ENCODE measurements at regions not wholly inside any gene's neighbourhood (a gene's known extent, or its start where the extent isn't known, plus 50 kb on each side); places are given as distances from the start of the nearest gene placed in this dataset.

GRCh38 chr4:123517971-123518370, 121.4 kb downstream of the SPRY1 start:
- TF ChIP-seq CTCF (IDR thresholded peaks at IDR 0.05 in 8 of 11, conservative IDR thresholded peaks at IDR 0.05 in 3 of 11) (no peak), POLR2A (IDR thresholded peaks at IDR 0.05) (no peak)
